ENCODE measurements at regions not wholly inside any gene's neighbourhood (a gene's known extent, or its start where the extent isn't known, plus 50 kb on each side); places are given as distances from the start of the nearest gene placed in this dataset.
A peak's percentile ranks its signal among the peaks of the same experiment; 100 is the strongest.
"Not testable (repeated sequence)": the region's sequence is repeated elsewhere in the genome, so short reads cannot be mapped to it uniquely, and the experiment has no call there.

DNA sequence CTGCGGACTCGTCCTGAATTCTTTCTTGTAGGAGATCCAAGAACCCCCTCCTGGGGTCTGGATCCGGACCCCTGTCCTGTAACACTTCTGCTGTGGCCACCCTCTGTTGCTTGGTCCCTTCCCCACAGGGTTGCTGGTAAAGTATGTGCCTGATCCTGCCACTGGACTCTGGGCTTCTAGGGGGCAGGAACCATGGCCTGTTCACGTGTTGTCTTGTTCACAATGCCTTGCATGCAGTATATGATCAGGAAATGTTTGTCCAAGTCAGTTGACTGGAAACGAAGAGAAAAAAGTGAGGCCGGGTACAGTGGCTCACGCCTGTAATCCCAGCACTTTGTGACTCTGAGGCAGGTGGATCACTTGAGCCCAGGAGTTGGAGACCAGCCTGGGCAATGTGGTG lies 139.3 kb upstream of the ALDH1B1 start:
- DNase-seq: no peak

- DNase-seq: no peak
Measured at GRCh38 chr9:38251036-38251860, 141.3 kb upstream of the ALDH1B1 start.

DNA sequence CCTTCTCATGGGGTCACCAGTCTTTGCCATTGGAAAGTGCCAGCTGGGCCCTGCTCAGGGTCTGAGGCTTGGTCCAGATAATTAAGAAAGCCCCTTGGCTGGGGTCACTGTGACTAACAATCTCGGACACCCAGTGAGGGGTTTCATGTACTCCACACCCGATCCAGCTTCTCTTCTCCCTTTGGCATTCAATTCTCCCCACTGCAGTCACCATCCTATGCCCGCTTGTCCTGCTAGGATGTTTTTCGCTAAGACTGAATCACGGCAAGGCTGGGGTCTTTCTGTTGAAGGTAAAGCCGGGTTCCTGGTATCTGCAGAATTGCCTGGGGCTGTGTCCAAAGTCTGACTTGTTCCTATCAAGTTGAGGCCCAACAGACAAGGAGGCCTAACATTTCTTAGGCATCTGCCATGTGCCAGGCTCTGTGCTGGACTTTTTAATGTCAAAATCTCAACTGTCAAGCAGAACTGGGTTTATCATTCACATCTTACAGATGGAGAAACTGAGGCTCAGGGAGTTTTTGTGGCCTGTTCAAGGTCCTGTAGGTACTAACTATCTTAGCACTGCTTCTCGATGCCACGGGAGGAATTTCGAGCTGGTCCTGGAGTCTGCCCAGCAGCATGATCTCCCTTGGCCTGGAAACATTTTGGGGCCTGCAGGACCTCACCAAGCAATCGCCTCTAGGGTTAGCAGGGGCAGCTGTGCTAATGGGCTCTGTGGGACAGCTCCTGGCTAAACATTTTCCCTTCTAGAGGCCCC lies 142.0 kb upstream of the ALDH1B1 start:
- no peak for DNase-seq

DNA sequence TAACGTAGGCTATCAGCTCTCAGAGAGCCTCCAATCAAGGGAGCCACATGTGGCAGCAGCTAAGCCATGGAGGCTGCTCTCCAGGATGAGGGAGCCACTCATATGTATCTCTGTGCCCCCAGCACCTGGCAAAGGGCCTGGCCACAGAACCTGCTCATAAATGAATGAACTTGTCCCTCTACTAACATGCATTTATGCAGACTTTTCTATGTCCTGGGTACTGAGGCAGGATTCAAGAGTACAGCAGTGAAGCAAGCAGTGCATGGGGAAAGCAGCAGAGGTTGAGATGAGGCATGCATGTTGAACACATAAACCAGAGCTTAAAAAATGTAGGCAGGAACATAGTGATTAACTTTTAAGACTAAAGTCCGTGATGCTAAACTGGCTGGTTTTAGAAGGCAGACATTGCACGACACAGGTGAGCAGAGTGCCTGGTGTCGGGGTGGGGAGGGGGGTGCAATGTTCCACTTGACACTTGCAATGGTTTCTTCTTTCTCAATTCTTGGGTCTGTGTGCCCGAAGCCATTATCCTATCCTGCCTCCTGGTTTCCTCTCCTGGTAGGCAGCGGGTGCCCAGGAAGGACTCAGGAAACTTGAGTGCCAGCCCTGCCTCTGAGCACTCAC lies 142.8 kb upstream of the ALDH1B1 start:
- DNase-seq: no peak

- DNase-seq: no peak
Measured at GRCh38 chr9:38249049-38249448, 143.5 kb upstream of the ALDH1B1 start.

DNA sequence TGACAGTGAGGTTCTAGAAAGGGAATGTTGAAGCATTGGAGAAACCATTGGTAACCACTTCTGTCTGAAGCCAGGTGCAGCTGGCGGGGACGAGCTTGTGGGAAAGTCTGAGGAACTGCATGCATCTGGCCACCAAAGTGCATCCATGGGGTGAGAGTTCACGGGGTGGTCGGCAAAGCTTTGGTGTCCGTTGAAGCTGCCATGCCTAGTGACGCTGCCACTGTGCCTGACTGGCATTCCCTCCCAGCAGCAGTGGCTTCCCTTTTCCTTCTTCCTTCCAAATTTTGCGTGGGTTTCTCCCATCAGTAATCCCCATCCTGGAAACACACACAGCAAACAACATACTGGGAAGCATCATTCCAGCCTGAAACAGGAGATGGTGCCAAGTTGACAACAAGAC lies 145.7 kb upstream of the ALDH1B1 start:
- DNase-seq: no peak

GRCh38 chr9:38244971-38245370 lies 147.5 kb upstream of the ALDH1B1 start:
- no peak for DNase-seq

DNA sequence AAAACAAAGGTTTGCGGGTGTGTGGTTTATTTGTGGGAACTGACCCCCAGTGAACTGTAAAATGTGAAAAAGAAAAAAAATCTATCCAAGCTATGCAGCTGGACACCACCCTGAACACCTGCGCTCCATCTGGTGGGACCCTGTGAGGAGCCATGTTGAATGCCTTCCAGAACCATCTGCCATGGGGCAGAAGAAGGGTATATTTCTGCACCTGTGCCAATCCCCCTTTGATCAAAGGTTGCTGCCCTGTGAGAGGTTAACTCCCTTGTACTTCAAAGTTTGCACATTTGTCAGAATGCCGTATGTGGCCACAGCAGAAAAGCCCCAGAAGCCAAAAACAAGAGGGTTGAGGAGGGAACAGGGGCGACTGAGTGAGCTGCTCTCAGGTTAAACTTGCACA lies 148.5 kb upstream of the ALDH1B1 start:
- DNase-seq: no peak

GRCh38 chr9:38242151-38242550 lies 150.4 kb upstream of the ALDH1B1 start:
- DNase-seq: not testable (repeated sequence)

DNA sequence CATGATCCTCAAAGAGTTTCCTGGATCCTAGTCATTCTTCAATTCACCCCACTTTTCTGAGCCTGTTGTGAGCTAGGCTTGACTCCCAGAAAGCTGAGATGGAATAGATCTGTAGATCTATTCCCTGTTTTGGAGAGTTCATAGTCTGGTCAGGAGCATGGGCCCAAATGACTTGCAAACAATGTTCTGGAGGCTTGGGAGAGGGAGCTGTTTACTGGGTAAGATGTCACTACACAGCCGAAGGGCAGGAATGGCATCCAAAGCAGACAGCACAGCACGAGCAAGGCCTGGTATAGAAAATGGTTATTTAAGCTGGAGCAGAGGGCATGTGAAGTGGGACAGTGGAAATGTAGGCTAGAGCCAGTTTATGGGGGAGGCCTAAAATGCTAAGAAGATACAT lies 152.5 kb upstream of the ALDH1B1 start:
- DNase-seq: no peak

GRCh38 chr9:38235244-38235643 lies 157.3 kb upstream of the ALDH1B1 start:
- no peak for DNase-seq

DNA sequence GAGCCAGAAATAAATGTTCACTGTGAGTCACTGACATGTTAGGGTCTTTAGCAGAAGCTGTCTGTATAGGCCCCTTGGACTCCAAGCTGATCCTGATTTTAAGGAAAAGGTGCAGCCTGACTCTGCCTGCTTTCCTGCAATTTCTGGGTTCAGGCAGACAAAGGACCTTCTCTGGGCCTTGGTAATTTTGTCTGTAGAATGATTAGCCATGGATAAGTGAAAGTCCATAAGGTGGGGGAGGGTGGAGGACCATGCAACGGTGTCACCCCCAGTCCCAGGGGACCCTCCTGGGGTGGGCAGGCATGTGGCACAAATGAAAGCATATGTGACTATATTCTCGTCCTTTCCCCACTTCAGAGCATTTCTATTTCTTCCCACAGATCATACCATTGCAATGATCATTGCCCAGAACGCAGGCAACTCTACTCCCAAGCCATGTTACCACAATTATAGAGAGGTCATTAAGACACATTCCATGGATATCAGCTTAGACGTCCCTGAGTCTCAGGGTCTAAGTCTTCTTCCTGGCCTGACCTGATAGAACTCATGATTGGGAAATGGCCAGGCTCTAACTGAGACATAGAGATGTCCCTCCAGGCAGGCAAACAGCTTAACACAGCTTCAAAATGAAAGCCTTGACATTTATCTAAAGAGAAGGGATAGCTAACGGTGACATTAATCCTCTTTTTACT lies 157.9 kb upstream of the ALDH1B1 start:
- no peak for DNase-seq

GRCh38 chr9:38233796-38234355 lies 158.6 kb upstream of the ALDH1B1 start:
- DNase-seq: no peak

DNA sequence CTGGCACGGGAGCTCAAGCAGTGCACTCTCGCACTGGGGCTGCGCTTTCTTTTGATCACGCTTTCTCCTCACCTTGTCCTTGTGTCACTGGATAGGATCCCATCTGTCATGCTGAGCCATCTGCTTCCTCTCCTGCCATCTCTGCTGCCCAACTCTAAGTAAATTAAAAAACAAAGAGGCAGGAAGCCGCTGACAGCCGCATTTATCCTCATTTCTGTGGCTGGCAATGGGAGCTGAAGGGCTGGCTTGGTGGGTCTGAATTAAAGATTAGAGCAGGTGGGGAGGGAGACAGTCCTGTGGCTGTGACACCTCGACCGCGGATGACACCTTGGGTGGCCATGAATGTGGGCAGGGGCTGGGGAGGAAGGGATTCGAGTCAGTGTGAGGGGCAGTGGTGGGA lies 159.2 kb upstream of the ALDH1B1 start:
- no peak for DNase-seq

DNA sequence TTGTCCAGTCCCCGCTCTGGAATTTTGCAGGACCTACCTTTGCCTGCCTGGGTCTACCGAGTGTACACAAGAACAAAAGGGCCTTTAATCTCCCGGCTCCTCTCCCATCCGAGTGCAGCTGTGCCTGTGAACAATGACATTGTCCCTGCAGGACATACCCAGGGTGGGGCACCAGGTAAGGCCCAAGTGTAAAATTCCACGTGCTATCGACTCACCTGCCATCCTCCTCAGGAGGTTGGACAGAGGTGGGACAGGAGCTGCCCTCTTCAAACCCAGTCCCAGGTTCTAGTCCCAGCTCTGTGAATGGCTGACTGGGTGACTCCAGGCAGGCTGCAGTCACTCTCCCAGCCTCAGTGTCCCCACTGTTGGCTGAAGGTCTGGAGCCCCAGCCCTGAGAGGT lies 159.6 kb upstream of the ALDH1B1 start:
- DNase-seq: no peak

DNA sequence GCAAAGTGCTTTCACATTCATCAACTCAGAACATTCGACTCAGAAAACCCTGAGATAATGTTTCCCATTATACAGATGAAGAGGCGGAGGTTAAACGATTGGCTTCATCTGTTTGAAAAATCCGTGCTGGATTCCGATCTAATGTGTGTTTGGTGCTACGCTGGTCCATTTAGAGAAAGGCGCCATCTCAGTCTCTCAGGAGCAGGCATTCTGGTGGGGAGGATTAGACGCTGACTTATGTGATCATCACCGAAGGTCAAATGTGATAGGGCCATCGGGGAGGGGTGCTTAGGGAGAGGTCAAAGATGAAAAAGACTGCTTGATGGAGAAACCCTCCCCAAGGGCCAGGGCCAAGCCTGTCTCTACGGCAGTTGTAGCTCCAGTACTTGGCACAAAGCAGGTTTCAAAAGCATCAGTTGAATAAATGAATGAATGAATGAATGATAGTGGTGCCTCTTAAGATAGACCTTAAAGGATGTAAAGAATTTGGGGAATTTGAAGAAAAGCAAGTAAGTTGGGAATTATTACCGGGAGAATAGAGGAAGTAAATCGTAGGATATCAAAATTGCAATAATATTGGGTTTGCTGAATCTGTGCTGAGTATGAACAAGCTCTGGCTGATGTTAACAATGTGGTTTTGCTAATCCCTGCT lies 160.6 kb upstream of the SHB start:
- no peak for DNase-seq

- no peak for DNase-seq
Measured at GRCh38 chr9:38229104-38229500, 160.1 kb upstream of the SHB start.

GRCh38 chr9:38228331-38229103 lies 159.5 kb upstream of the SHB start:
- no peak for DNase-seq

- no peak for DNase-seq
Measured at GRCh38 chr9:38227656-38228055, 158.6 kb upstream of the SHB start.

DNA sequence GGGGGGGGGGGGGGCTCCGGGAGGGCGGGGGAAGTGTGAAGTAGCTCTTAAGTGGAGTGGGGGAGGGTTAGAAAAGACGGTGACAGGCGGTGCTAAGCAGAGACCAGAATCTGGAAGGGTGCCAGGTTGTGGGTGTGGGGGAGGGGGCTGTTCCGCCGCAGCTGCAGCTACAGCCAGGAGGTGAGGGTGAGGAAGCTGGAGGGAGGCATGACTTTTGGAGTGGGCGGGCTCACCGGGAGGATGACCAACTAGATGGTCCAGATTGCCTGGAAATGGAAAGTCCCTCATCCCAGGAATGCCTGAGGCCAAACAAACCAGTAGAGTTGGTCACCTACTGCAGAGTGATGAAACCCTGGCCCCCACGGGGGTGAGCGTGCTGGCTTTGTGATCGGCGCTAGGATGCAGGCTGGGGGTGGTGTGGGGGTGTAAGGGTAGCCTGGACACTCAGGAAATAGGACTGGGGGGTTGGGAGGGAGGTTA lies 158.1 kb upstream of the SHB start:
- peak; percentile 38 to 49 for DNase-seq

DNA sequence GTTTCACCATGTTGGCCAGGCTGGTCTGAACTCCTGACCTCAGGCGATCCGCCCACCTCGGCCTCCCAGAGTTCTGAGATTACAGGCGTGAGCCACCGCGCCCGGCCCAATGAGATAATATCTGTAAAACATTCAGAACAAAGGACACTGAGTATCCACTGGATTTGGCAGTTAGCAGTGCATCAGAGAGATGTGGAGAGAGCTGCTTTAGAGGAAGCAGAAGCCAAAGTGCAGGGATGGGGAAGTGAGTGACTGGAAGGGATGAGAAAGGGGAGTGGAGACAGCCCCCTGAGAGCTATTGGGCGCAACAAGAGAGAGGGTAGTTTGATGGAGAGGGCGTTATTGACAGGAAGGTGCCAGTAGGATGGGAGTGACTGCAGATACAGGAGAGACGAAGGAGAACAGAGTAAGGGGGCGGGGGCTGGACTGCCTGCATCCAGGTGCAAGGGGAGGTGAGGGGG lies 157.5 kb upstream of the SHB start:
- no peak for DNase-seq

All from activated CD4-positive, alpha-beta T cell treated with anti-CD3 and anti-CD28 coated beads for 4 hours (primary cell).